Peyer's patch (tissue), 4 donors: ENCODE measurements at regions not wholly inside any gene's neighbourhood (a gene's known extent, or its start where the extent isn't known, plus 50 kb on each side); places are given as distances from the start of the nearest gene placed in this dataset.

Experiments
- POLR2A ChIP-seq, 2 donors: fragments of 450-650 bp; IDR thresholded peaks; one replicate each; pipeline ENCODE4 v1.5.1; 2017; ENCODE audit warnings: antibody characterized with exemption in 2 of 2, mild to moderate bottlenecking in 2 of 2, moderate library complexity in 2 of 2
- TF ChIP-seq, protein P1 (sequence below), 6 experiments: fragments of 450-650 bp in 4 of 6; fragments of 200-600 bp in 2 of 6; sonication (generic) in 1 of 6; IDR thresholded peaks; one replicate each; pipeline ENCODE4 v1.5.1; 2017 to 2019; ENCODE audit warnings: antibody characterized with exemption in 6 of 6, mild to moderate bottlenecking in 3 of 6, moderate library complexity in 1 of 6

- TF ChIP-seq, protein P1, sequence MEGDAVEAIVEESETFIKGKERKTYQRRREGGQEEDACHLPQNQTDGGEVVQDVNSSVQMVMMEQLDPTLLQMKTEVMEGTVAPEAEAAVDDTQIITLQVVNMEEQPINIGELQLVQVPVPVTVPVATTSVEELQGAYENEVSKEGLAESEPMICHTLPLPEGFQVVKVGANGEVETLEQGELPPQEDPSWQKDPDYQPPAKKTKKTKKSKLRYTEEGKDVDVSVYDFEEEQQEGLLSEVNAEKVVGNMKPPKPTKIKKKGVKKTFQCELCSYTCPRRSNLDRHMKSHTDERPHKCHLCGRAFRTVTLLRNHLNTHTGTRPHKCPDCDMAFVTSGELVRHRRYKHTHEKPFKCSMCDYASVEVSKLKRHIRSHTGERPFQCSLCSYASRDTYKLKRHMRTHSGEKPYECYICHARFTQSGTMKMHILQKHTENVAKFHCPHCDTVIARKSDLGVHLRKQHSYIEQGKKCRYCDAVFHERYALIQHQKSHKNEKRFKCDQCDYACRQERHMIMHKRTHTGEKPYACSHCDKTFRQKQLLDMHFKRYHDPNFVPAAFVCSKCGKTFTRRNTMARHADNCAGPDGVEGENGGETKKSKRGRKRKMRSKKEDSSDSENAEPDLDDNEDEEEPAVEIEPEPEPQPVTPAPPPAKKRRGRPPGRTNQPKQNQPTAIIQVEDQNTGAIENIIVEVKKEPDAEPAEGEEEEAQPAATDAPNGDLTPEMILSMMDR (IDR thresholded peaks at IDR 0.05), result no peak
- TF ChIP-seq POLR2A (IDR thresholded peaks at IDR 0.05), result no peak
These were observed 102.5 kb upstream of the ADAD1 start for GRCh38 chr4:122276359-122276758.
